GM04504 (cell line): ENCODE measurements at regions not wholly inside any gene's neighbourhood (a gene's known extent, or its start where the extent isn't known, plus 50 kb on each side); places are given as distances from the start of the nearest gene placed in this dataset.
"Not testable (repeated sequence)": the region's sequence is repeated elsewhere in the genome, so short reads cannot be mapped to it uniquely, and the experiment has no call there.

Experiments used
- DNase-seq: peaks from one replicate; pipeline ENCODE4 v3.0.0-alpha.2; 2012; ENCODE audit warnings: low read depth

- DNase-seq, result not testable (repeated sequence)
These were observed 51.4 kb upstream of the SFSWAP start for GRCh38 chr12:131659484-131659883.

DNA sequence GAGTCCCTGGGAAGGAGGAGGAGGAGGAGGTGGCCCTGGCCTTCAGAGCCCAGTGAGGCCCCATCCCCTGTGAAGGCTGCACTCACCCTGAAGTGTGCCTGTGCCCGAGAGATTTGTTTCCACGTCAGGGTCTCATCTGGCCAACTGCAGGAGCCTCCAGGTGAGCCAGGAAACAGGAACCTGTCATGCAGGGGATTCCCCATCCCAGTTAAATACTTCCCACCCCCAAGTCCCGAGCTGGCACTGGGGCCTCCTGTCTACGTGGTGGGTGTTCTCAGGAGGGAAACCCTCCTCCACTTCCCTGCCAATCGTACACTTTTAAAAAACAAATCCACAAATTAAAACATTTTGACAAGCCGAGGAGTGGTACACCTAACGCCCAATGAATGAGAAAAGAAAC is 50.9 kb upstream of the SFSWAP start:
- not testable (repeated sequence) for DNase-seq

DNA sequence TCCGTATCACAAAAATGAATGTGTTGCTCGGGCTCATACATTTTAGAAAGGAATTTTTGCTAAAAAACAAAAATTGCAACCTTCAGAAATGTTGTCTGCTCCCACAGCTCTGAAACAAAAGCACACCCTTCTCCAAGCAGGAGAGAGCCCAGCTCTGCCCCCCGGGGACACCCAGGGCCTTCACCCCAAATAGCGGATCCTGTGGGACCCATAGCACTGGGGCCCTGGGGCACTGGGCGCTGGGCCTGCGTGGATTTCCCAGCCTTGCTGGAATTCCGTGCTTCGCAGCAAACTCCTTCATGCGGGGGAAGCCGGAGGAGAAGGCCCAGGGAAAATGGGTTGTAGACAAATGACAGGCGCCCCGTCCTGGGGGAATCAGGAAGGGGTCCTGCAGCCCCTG is 50.5 kb upstream of the SFSWAP start:
- DNase-seq, result not testable (repeated sequence)
